H1 (cell line): ENCODE measurements at regions not wholly inside any gene's neighbourhood (a gene's known extent, or its start where the extent isn't known, plus 50 kb on each side); places are given as distances from the start of the nearest gene placed in this dataset.

ENCODE experiments used
- CTCF ChIA-PET: fragments of 300-600 bp; sonication (Branson Sonifier 250); formaldehyde crosslinking; loops from one replicate; lab custom pipeline; 2021; ENCODE audit not compliant: partially characterized antibody; lab: Charles Lee
- POLR2A ChIA-PET: fragments of 300-600 bp; sonication (Branson Sonifier 250); formaldehyde crosslinking; loops from one replicate; lab custom pipeline; 2021; ENCODE audit warnings: inconsistent platforms; ENCODE audit not compliant: partially characterized antibody; lab: Charles Lee
- DNase-seq, 2 experiments: peaks; one replicate each; pipeline versions ENCODE4 v3.0.0 to v3.0.0-alpha.2; 2010 to 2022; ENCODE audit warnings: low spot score in 2 of 2, low read depth in 1 of 2, mixed read lengths in 1 of 2
- FAIRE-seq: peaks from 2 replicates; lab custom pipeline; 2011; peaks lifted over from hg19 to GRCh38; lab: Jason Lieb, UNC
- H2AFZ ChIP-seq: 2 replicates; pipeline ENCODE4 v1.8.1; 2012; ENCODE audit warnings: low read length, inconsistent platforms
- H2AK5ac ChIP-seq: 2 replicates; pipeline ENCODE4 v1.6.1; 2013; ENCODE audit warnings: low read depth, low read length
- H2BK120ac ChIP-seq: replicated peaks from 2 replicates; pipeline ENCODE3; 2013; ENCODE audit warnings: low read depth, low read length, inconsistent platforms
- H2BK12ac ChIP-seq: 2 replicates; pipeline ENCODE4 v1.6.1; 2013; ENCODE audit warnings: low read depth, low read length
- H2BK15ac ChIP-seq: 2 replicates; pipeline ENCODE4 v1.6.1; 2013; ENCODE audit warnings: low read length
- H2BK20ac ChIP-seq: 2 replicates; pipeline ENCODE4 v1.6.1; 2013; ENCODE audit warnings: low read length
- H2BK5ac ChIP-seq: 2 replicates; pipeline ENCODE4 v1.6.1; 2013; ENCODE audit warnings: low read depth, low read length
- H3K14ac ChIP-seq: 2 replicates; pipeline ENCODE4 v1.6.1; 2013; ENCODE audit warnings: inconsistent platforms; ENCODE audit not compliant: insufficient read length
- H3K18ac ChIP-seq: 2 replicates; pipeline ENCODE4 v1.6.1; 2013; ENCODE audit warnings: low read length; ENCODE audit errors: extremely low read depth
- H3K23ac ChIP-seq: 2 replicates; pipeline ENCODE4 v1.6.1; 2013; ENCODE audit warnings: inconsistent platforms; ENCODE audit not compliant: insufficient read length
- H3K23me2 ChIP-seq: 2 replicates; pipeline ENCODE4 v1.6.1; 2013; ENCODE audit warnings: low read depth, low read length
- H3K27ac ChIP-seq: 2 replicates; pipeline ENCODE4 v1.6.1; 2011; ENCODE audit warnings: low read depth, low read length, inconsistent platforms
- H3K27me3 ChIP-seq, 4 experiments: replicated peaks in 1 of 4; 1 replicate in 1 of 4; 2 replicates in 3 of 4; pipeline versions ENCODE4 v1.6.1 to v1.8.1; 2011 to 2013; ENCODE audit warnings: low read length in 3 of 4, mild to moderate bottlenecking in 3 of 4, inconsistent platforms in 2 of 4, mixed read lengths in 2 of 4, moderate library complexity in 1 of 4; ENCODE audit not compliant: control insufficient read depth in 3 of 4, insufficient read depth in 3 of 4; ENCODE audit errors: extremely low read depth in 1 of 4
- H3K36me3 ChIP-seq, 4 experiments: 2 replicates each; pipeline versions ENCODE4 v1.6.1 to v1.8.1; 2011 to 2013; ENCODE audit warnings: mild to moderate bottlenecking in 4 of 4, low read length in 3 of 4, moderate library complexity in 2 of 4, control low read depth in 1 of 4, inconsistent platforms in 1 of 4; ENCODE audit not compliant: insufficient read depth in 4 of 4, control insufficient read depth in 2 of 4
- H3K4ac ChIP-seq: replicated peaks from 2 replicates; pipeline ENCODE3; 2013; ENCODE audit warnings: low read length, low read depth, mixed read lengths, inconsistent platforms; ENCODE audit not compliant: insufficient read length
- H3K4me1 ChIP-seq, 4 experiments: replicated peaks in 1 of 4; 1 replicate in 1 of 4; 2 replicates in 3 of 4; pipeline versions ENCODE4 v1.6.1 to v1.8.1; 2011 to 2013; ENCODE audit warnings: low read length in 3 of 4, inconsistent platforms in 2 of 4, mixed read lengths in 1 of 4; ENCODE audit not compliant: insufficient read depth in 4 of 4, control insufficient read depth in 3 of 4
- H3K4me2 ChIP-seq, 2 experiments: 2 replicates each; pipeline versions ENCODE4 v1.6.1 to v1.8.1; 2011 to 2013; ENCODE audit warnings: low read depth in 2 of 2, low read length in 2 of 2, control low read depth in 1 of 2, inconsistent platforms in 1 of 2, mild to moderate bottlenecking in 1 of 2; ENCODE audit not compliant: insufficient read depth in 1 of 2
- H3K4me3 ChIP-seq, 4 experiments: fragments of 200-600, 300-600 bp in 1 of 4; sonication (generic), shearing (Covaris generic), sonication (Bioruptor Twin) in 1 of 4; 2 replicates each; pipeline versions ENCODE4 v1.5.1 to v1.8.1; 2011 to 2016; ENCODE audit warnings: low read length in 4 of 4, low read depth in 3 of 4, control low read depth in 2 of 4, inconsistent platforms in 2 of 4, mild to moderate bottlenecking in 2 of 4, mixed read lengths in 1 of 4, moderate library complexity in 1 of 4; ENCODE audit not compliant: insufficient read depth in 2 of 4; ENCODE audit errors: extremely low read depth in 1 of 4
- H3K56ac ChIP-seq: replicated peaks from 2 replicates; pipeline ENCODE3; 2013; ENCODE audit warnings: low read depth, mild to moderate bottlenecking, mixed read lengths, low read length, inconsistent platforms; ENCODE audit not compliant: insufficient read length
- H3K79me1 ChIP-seq: 2 replicates; pipeline ENCODE4 v1.6.1; 2013; ENCODE audit warnings: low read depth, low read length, control low read depth
- H3K79me2 ChIP-seq, 2 experiments: 2 replicates each; pipeline versions ENCODE4 v1.6.1 to v1.8.1; 2012 to 2013; ENCODE audit warnings: low read length in 2 of 2, mild to moderate bottlenecking in 2 of 2, inconsistent platforms in 1 of 2; ENCODE audit not compliant: insufficient read depth in 2 of 2, control insufficient read depth in 1 of 2
- H3K9ac ChIP-seq, 4 experiments: replicated peaks in 1 of 4; 1 replicate in 1 of 4; 2 replicates in 3 of 4; pipeline versions ENCODE4 v1.6.1 to v1.8.1; 2011 to 2013; ENCODE audit warnings: low read depth in 3 of 4, low read length in 3 of 4, control low read depth in 2 of 4, mild to moderate bottlenecking in 2 of 4, moderate library complexity in 2 of 4, inconsistent platforms in 1 of 4; ENCODE audit errors: extremely low read depth in 1 of 4
- H3K9me3 ChIP-seq, 2 experiments: 2 replicates each; pipeline versions ENCODE4 v1.6.1 to v1.8.1; 2012 to 2013; ENCODE audit warnings: mild to moderate bottlenecking in 2 of 2, moderate library complexity in 2 of 2, control low read depth in 1 of 2, inconsistent platforms in 1 of 2, low read depth in 1 of 2, low read length in 1 of 2, mixed read lengths in 1 of 2; ENCODE audit not compliant: insufficient read depth in 2 of 2
- H4K20me1 ChIP-seq, 2 experiments: replicated peaks in 1 of 2; 2 replicates each; pipeline versions ENCODE3 to v1.8.1; 2011 to 2013; ENCODE audit warnings: inconsistent platforms in 2 of 2, low read length in 2 of 2, mild to moderate bottlenecking in 1 of 2; ENCODE audit not compliant: insufficient read depth in 2 of 2, control insufficient read depth in 1 of 2
- H4K5ac ChIP-seq: 2 replicates; pipeline ENCODE4 v1.6.1; 2013; ENCODE audit warnings: low read length, low read depth, mixed read lengths, inconsistent platforms; ENCODE audit not compliant: insufficient read length
- H4K8ac ChIP-seq: 2 replicates; pipeline ENCODE4 v1.8.0; 2013; ENCODE audit warnings: mild to moderate bottlenecking, moderate library complexity, low read length, inconsistent platforms; ENCODE audit not compliant: insufficient read depth; ENCODE audit errors: extremely low read depth
- H4K91ac ChIP-seq: replicated peaks from 2 replicates; pipeline ENCODE3; 2013; ENCODE audit warnings: low read length, mixed read lengths, inconsistent platforms; ENCODE audit not compliant: insufficient read length
- CBX8 ChIP-seq: fragments of 300-800, 300-1000 bp; sonication (generic); IDR thresholded peaks from 2 replicates; pipeline ENCODE4 v1.7.1; 2016; ENCODE audit warnings: low read depth, low read length, borderline replicate concordance
- CREB1 ChIP-seq: IDR thresholded peaks from 2 replicates; pipeline ENCODE4 v1.6.1; 2012; ENCODE audit warnings: inconsistent platforms
- FOSL1 ChIP-seq: IDR thresholded peaks from 2 replicates; pipeline ENCODE4 v1.6.1; 2011; ENCODE audit warnings: mild to moderate bottlenecking, low read depth, low read length, moderate library complexity; ENCODE audit not compliant: insufficient read depth
- GABPA ChIP-seq: IDR thresholded peaks from 2 replicates; pipeline ENCODE4 v1.6.1; 2011; ENCODE audit warnings: mild to moderate bottlenecking, low read length, moderate library complexity, borderline replicate concordance; ENCODE audit not compliant: insufficient read depth
- GTF2F1 ChIP-seq: IDR thresholded peaks from 2 replicates; pipeline ENCODE4 v1.6.1; 2012; ENCODE audit warnings: low read depth, low read length, improper control_type of control experiment, borderline replicate concordance
- HDAC2 ChIP-seq, 2 experiments: fragments of 300-600 bp in 1 of 2; sonication (generic) in 1 of 2; IDR thresholded peaks; 2 replicates each; pipeline ENCODE4 v1.6.1; 2011 to 2012; ENCODE audit warnings: low read depth in 2 of 2, low read length in 2 of 2, mild to moderate bottlenecking in 2 of 2, moderate library complexity in 2 of 2, borderline replicate concordance in 1 of 2, inconsistent platforms in 1 of 2
- JUN ChIP-seq: IDR thresholded peaks from 2 replicates; pipeline ENCODE4 v1.6.1; 2011; ENCODE audit warnings: low read depth, mild to moderate bottlenecking, improper control_type of control experiment, low read length
- JUND ChIP-seq: IDR thresholded peaks from 2 replicates; pipeline ENCODE4 v1.6.1; 2011; ENCODE audit warnings: mild to moderate bottlenecking, improper control_type of control experiment, low read length
- KDM5A ChIP-seq: fragments of 200-600 bp; IDR thresholded peaks from 2 replicates; pipeline ENCODE4 v1.7.1; 2012; ENCODE audit warnings: mild to moderate bottlenecking, low read length, inconsistent platforms, mixed read lengths
- POU5F1 ChIP-seq: IDR thresholded peaks from 2 replicates; pipeline ENCODE4 v1.6.1; 2011; ENCODE audit warnings: low read depth, mild to moderate bottlenecking, low read length, moderate library complexity
- SIRT6 ChIP-seq: IDR thresholded peaks from one replicate; pipeline ENCODE4 v1.7.1; 2012; ENCODE audit warnings: low read length, inconsistent platforms
- TAF7 ChIP-seq: optimal IDR thresholded peaks from 2 replicates; pipeline ENCODE3; 2011; ENCODE audit warnings: low read depth, mild to moderate bottlenecking, inconsistent platforms, low read length, moderate library complexity, borderline replicate concordance
- WGBS, 2 experiments: shearing (Covaris generic) in 1 of 2; methylation state at CpG; one replicate each; pipeline versions ENCODE4 v1.1.6 to v1.1.7; 2013 to 2015; ENCODE audit warnings: low lambda C conversion rate in 2 of 2, mixed read lengths in 2 of 2, inconsistent platforms in 1 of 2, low coverage in 1 of 2, missing lambda C conversion rate in 1 of 2; ENCODE audit not compliant: insufficient replicate concordance in 2 of 2, insufficient coverage in 1 of 2, insufficient read length in 1 of 2; ENCODE audit errors: extremely low coverage in 1 of 2, missing lambda C conversion rate in 1 of 2; 5-methylcytosine and 5-hydroxymethylcytosine counted together

- H3K23ac ChIP-seq: no peak overlapping the region
- peaks cover 0 to 6% of the 10 kb centered on the region in 2 experiments for H4K20me1 ChIP-seq
- H4K91ac ChIP-seq: no peak overlapping the region
- no peak overlapping the region for H3K27ac ChIP-seq
- no peaks in the 10 kb centered on the region for H3K79me2 ChIP-seq
- H3K79me1 ChIP-seq: no peaks in the 10 kb centered on the region
- no peaks in the 10 kb centered on the region; a peak in 1 of 8 replicates for H3K36me3 ChIP-seq
- no peak overlapping the region for H2BK20ac ChIP-seq
- no peak overlapping the region for H2BK120ac ChIP-seq
- no peak overlapping the region for H2BK5ac ChIP-seq
- H3K9me3 ChIP-seq: peaks cover 0 to 11% of the 10 kb centered on the region in 2 experiments; a peak in 3 of 4 replicates
- no peaks in the 10 kb centered on the region for H3K27me3 ChIP-seq
- whole genome bisulfite sequencing, 2 experiments: 93% methylated on average over 22 of the region's 22 CpGs; no CpG with 5 or more reads in 1 of the 2 experiments
- H3K4ac ChIP-seq: no peak overlapping the region
- ChIA-PET CTCF (no interaction called here), POLR2A (no interaction called here)
- H3K4me1 ChIP-seq: no peaks in the 10 kb centered on the region
- no peak overlapping the region for H2BK15ac ChIP-seq
- H3K18ac ChIP-seq: no peak overlapping the region
- H2AFZ ChIP-seq: no peak overlapping the region
- no peak overlapping the region for H2BK12ac ChIP-seq
- H2AK5ac ChIP-seq: no peak overlapping the region; the same call in 1 of the 2 replicates
- H4K8ac ChIP-seq: no peak overlapping the region
- peak in 1 of 2 experiments; percentile 11 for DNase-seq
- H3K14ac ChIP-seq: no peak overlapping the region
- H3K9ac ChIP-seq: no peak overlapping the region
- no peak overlapping the region for H4K5ac ChIP-seq
- FAIRE-seq: no peak
- H3K23me2 ChIP-seq: peaks cover 3% of the 10 kb centered on the region; the same call in 1 of the 2 replicates
- no peak overlapping the region for H3K4me3 ChIP-seq
- H3K56ac ChIP-seq: no peak overlapping the region
- no peak overlapping the region for H3K4me2 ChIP-seq
- TF ChIP-seq GTF2F1 (no peak), FOSL1 (no peak), TAF7 (no peak), GABPA (no peak), POU5F1 (no peak), CBX8 (no peak), JUN (no peak), JUND (no peak), HDAC2 (IDR thresholded peaks at IDR 0.05; ENCODE audit: borderline replicate concordance in 1 of 2, low read depth in 2 of 2, low read length in 2 of 2) (no peak), SIRT6 (no peak), KDM5A (no peak), CREB1 (no peak)
Observed at GRCh38 chr10:128885573-128886555, 581.2 kb upstream of the MGMT start.
